K562 (cell line): ENCODE measurements at regions not wholly inside any gene's neighbourhood (a gene's known extent, or its start where the extent isn't known, plus 50 kb on each side); places are given as distances from the start of the nearest gene placed in this dataset.

Experiments
- ARID1B ChIP-seq: fragments of 450-650 bp; IDR thresholded peaks from 2 replicates; pipeline ENCODE4 v1.6.1; 2016; ENCODE audit warnings: antibody characterized with exemption, mild to moderate bottlenecking, inconsistent platforms
- ARID2 ChIP-seq: fragments of 450-650 bp; IDR thresholded peaks from 2 replicates; pipeline ENCODE4 v1.6.1; 2017; ENCODE audit warnings: antibody characterized with exemption, mild to moderate bottlenecking
- CBX2 ChIP-seq: fragments of 200-600 bp; sonication (generic); IDR thresholded peaks from one replicate; pipeline ENCODE4 v1.6.1; 2012; ENCODE audit warnings: mild to moderate bottlenecking, low read length, inconsistent platforms; ENCODE audit not compliant: insufficient read depth, poor library complexity, severe bottlenecking
- HDAC1 ChIP-seq, 2 experiments: fragments of 450-650 bp; IDR thresholded peaks; 2 replicates each; pipeline ENCODE4 v1.6.1; 2016 to 2017; ENCODE audit warnings: inconsistent platforms in 1 of 2, mild to moderate bottlenecking in 1 of 2, moderate library complexity in 1 of 2
- HLTF ChIP-seq: fragments of 450-650 bp; IDR thresholded peaks from 2 replicates; pipeline ENCODE4 v1.6.1; 2016
- JUND ChIP-seq, 2 experiments: IDR thresholded peaks; 2 replicates in 1 of 2; 3 replicates in 1 of 2; pipeline ENCODE4 v1.6.1; 2011; ENCODE audit warnings: borderline replicate concordance in 2 of 2, low read depth in 2 of 2, low read length in 2 of 2, improper control_type of control experiment in 1 of 2, missing biosample characterization in 1 of 2, missing genetic modification characterization in 1 of 2, missing genetic modification reagents in 1 of 2
- MAFK ChIP-seq: IDR thresholded peaks from 2 replicates; pipeline ENCODE4 v1.6.1; 2011; ENCODE audit warnings: low read length, improper control_type of control experiment
- MCM5 ChIP-seq: fragments of 450-650 bp; IDR thresholded peaks from 2 replicates; pipeline ENCODE4 v1.6.1; 2016; ENCODE audit warnings: low read depth
- NR2C2 ChIP-seq, 2 experiments: fragments of 200-800 bp in 1 of 2; sonication (Bioruptor generic) in 1 of 2; sonication (generic) in 1 of 2; formaldehyde crosslinking in 1 of 2; IDR thresholded peaks; 2 replicates each; pipeline versions ENCODE4 v1.6.1 to v1.8.0; 2016 to 2022; ENCODE audit warnings: mild to moderate bottlenecking in 1 of 2, missing compliant biosample characterization in 1 of 2, missing genetic modification characterization in 1 of 2, missing genetic modification reagents in 1 of 2
- SAFB2 ChIP-seq: fragments of 200-400 bp; formaldehyde crosslinking; IDR thresholded peaks from 2 replicates; pipeline ENCODE4 v1.6.1; 2018; ENCODE audit warnings: borderline replicate concordance, low read length, low read depth, moderate library complexity; ENCODE audit not compliant: severe bottlenecking
- SMARCA4 ChIP-seq: fragments of 450-650 bp; IDR thresholded peaks from 2 replicates; pipeline ENCODE4 v1.6.1; 2016
- TAF7 ChIP-seq: fragments of 450-650 bp; IDR thresholded peaks from 2 replicates; pipeline ENCODE4 v1.6.1; 2016; ENCODE audit warnings: missing genetic modification characterization, missing compliant biosample characterization
- TAF9B ChIP-seq: fragments of 450-650 bp; IDR thresholded peaks from 2 replicates; pipeline ENCODE4 v1.6.1; 2018; ENCODE audit warnings: mild to moderate bottlenecking; ENCODE audit not compliant: partially characterized antibody
- TEAD1 ChIP-seq, 2 experiments: fragments of 450-650 bp in 1 of 2; sonication (generic) in 1 of 2; formaldehyde crosslinking; IDR thresholded peaks; 2 replicates each; pipeline versions ENCODE4 v1.4.0 to v1.8.0; 2020 to 2022; ENCODE audit warnings: mild to moderate bottlenecking in 2 of 2, missing genetic modification reagents in 1 of 2
- TFAP4 ChIP-seq: sonication (generic); formaldehyde crosslinking; IDR thresholded peaks from 2 replicates; pipeline ENCODE4 v1.8.0; 2022; ENCODE audit warnings: missing genetic modification reagents, mild to moderate bottlenecking, moderate library complexity, borderline replicate concordance
- ZNF134 ChIP-seq: fragments of 250-450 bp; sonication (Bioruptor Pico); conservative IDR thresholded peaks from 2 replicates; pipeline ENCODE4 v1.4.0; 2020
- ZNF316 ChIP-seq: fragments of 450-650 bp; IDR thresholded peaks from 2 replicates; pipeline ENCODE4 v1.6.1; 2016
- ZNF518B ChIP-seq: fragments of 250-450 bp; sonication (Bioruptor Pico); IDR thresholded peaks from 2 replicates; pipeline ENCODE4 v1.5.0; 2021; ENCODE audit warnings: mild to moderate bottlenecking, moderate library complexity
- ZNF780A ChIP-seq: fragments of 250-450 bp; sonication (Bioruptor Pico); IDR thresholded peaks from 2 replicates; pipeline ENCODE4 v1.5.0; 2021; ENCODE audit warnings: mild to moderate bottlenecking
- TF ChIP-seq, protein P1 (sequence below): IDR thresholded peaks from 2 replicates; pipeline ENCODE4 v1.6.1; 2012; ENCODE audit warnings: low read depth, low read length, improper control_type of control experiment, borderline replicate concordance
- TF ChIP-seq, protein P2 (sequence below), 2 experiments: IDR thresholded peaks; 2 replicates each; pipeline ENCODE4 v1.6.1; 2012; ENCODE audit warnings: improper control_type of control experiment in 2 of 2, low read depth in 2 of 2, low read length in 2 of 2, borderline replicate concordance in 1 of 2

GRCh38 chr12:68497702-68498101, 113.0 kb upstream of the RAP1B start (continued):
- TF ChIP-seq, protein P1, sequence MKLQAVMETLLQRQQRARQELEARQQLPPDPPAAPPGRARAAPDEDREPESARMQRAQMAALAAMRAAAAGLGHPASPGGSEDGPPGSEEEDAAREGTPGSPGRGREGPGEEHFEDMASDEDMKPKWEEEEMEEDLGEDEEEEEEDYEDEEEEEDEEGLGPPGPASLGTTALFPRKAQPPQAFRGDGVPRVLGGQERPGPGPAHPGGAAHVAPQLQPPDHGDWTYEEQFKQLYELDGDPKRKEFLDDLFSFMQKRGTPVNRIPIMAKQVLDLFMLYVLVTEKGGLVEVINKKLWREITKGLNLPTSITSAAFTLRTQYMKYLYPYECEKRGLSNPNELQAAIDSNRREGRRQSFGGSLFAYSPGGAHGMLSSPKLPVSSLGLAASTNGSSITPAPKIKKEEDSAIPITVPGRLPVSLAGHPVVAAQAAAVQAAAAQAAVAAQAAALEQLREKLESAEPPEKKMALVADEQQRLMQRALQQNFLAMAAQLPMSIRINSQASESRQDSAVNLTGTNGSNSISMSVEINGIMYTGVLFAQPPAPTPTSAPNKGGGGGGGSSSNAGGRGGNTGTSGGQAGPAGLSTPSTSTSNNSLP, result 0 out of 2 replicates have a peak, but pooled peaks have one; percentile 26
- TF ChIP-seq MAFK (peak; percentile 72), JUND (IDR thresholded peaks at IDR 0.05; ENCODE audit: borderline replicate concordance, low read depth, low read length) (peak; percentile 81), JUND (tag; IDR thresholded peaks at IDR 0.05; ENCODE audit: borderline replicate concordance, low read depth, low read length) (peak; percentile 85; the same call in 2 of the 3 replicates), CBX2 (no peak), NR2C2 (CRISPR knock-in tag; IDR thresholded peaks at IDR 0.05) (no peak), NR2C2 (tag; IDR thresholded peaks at IDR 0.05) (peak; percentile 70; the same call in 1 of the 2 replicates), ZNF134 (no peak), TAF9B (no peak), HDAC1 (IDR thresholded peaks at IDR 0.05) (peak in 1 of 2 experiments; percentile 54; a peak in 1 of 4 replicates), TFAP4 (no peak), ZNF316 (peak; percentile 77), ZNF780A (CRISPR knock-in tag) (no peak), ARID2 (no peak), HLTF (no peak), ARID1B (peak; percentile 62), MCM5 (no peak), SAFB2 (no peak), SMARCA4 (peak; percentile 73; the same call in 1 of the 2 replicates), TEAD1 (CRISPR knock-in tag; IDR thresholded peaks at IDR 0.05) (peak; percentile 91 to 96), ZNF518B (CRISPR knock-in tag) (no peak), TAF7 (no peak)
- TF ChIP-seq, protein P2, sequence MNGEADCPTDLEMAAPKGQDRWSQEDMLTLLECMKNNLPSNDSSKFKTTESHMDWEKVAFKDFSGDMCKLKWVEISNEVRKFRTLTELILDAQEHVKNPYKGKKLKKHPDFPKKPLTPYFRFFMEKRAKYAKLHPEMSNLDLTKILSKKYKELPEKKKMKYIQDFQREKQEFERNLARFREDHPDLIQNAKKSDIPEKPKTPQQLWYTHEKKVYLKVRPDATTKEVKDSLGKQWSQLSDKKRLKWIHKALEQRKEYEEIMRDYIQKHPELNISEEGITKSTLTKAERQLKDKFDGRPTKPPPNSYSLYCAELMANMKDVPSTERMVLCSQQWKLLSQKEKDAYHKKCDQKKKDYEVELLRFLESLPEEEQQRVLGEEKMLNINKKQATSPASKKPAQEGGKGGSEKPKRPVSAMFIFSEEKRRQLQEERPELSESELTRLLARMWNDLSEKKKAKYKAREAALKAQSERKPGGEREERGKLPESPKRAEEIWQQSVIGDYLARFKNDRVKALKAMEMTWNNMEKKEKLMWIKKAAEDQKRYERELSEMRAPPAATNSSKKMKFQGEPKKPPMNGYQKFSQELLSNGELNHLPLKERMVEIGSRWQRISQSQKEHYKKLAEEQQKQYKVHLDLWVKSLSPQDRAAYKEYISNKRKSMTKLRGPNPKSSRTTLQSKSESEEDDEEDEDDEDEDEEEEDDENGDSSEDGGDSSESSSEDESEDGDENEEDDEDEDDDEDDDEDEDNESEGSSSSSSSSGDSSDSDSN (IDR thresholded peaks at IDR 0.05; ENCODE audit: borderline replicate concordance in 1 of 2, low read depth in 2 of 2, low read length in 2 of 2), result no peak
